Natural killer cell (primary cell): ENCODE measurements at regions not wholly inside any gene's neighbourhood (a gene's known extent, or its start where the extent isn't known, plus 50 kb on each side); places are given as distances from the start of the nearest gene placed in this dataset.

Source experiments
- ATAC-seq, 3 donors: fragments of 150-1000 bp in 2 of 3; fragments of 200-7000 bp in 1 of 3; cut with Tn5 transposase; 1 replicate in 1 of 3; 2 replicates in 2 of 3; pipeline ENCODE4 v1.10.0; 2021; ENCODE audit warnings: mild to moderate bottlenecking in 2 of 3, moderate library complexity in 2 of 3
- DNase-seq, 2 donors: peaks; one replicate each; pipeline versions ENCODE4 v3.0.0 to v3.0.0-alpha.2; 2013 to 2021; ENCODE audit warnings: mixed read lengths in 1 of 2
- H3K27ac ChIP-seq: one replicate; pipeline ENCODE4 v1.5.1; 2013; ENCODE audit warnings: mild to moderate bottlenecking, low read length
- H3K27me3 ChIP-seq: one replicate; pipeline ENCODE4 v1.6.1; 2013; ENCODE audit warnings: low read length; ENCODE audit not compliant: control insufficient read depth, insufficient read depth
- H3K36me3 ChIP-seq: one replicate; pipeline ENCODE4 v1.6.1; 2013; ENCODE audit warnings: low read length; ENCODE audit not compliant: control insufficient read depth, insufficient read depth
- H3K4me1 ChIP-seq: one replicate; pipeline ENCODE4 v1.6.1; 2013; ENCODE audit warnings: low read length; ENCODE audit not compliant: control insufficient read depth, insufficient read depth
- H3K4me3 ChIP-seq: one replicate; pipeline ENCODE4 v1.5.1; 2013; ENCODE audit warnings: low read length
- H3K9me3 ChIP-seq: one replicate; pipeline ENCODE4 v1.6.1; 2013; ENCODE audit warnings: low read length; ENCODE audit not compliant: control insufficient read depth, insufficient read depth
- H3K27ac Mint-ChIP-seq, 2 donors: one replicate each; pipeline ENCODE4 v1.8.0; 2022; ENCODE audit warnings: mild to moderate bottlenecking in 2 of 2, mixed read lengths in 2 of 2, moderate library complexity in 1 of 2
- H3K27me3 Mint-ChIP-seq, 2 donors: one replicate each; pipeline ENCODE4 v1.8.0; 2022; ENCODE audit warnings: low read depth in 2 of 2, mixed read lengths in 2 of 2
- H3K36me3 Mint-ChIP-seq: one replicate; pipeline ENCODE4 v1.8.0; 2022; ENCODE audit warnings: mixed read lengths
- H3K4me1 Mint-ChIP-seq, 2 donors: one replicate each; pipeline ENCODE4 v1.8.0; 2022; ENCODE audit warnings: mixed read lengths in 2 of 2
- H3K4me3 Mint-ChIP-seq: one replicate; pipeline ENCODE4 v1.8.0; 2022; ENCODE audit warnings: mild to moderate bottlenecking, moderate library complexity, mixed read lengths
- H3K9me3 Mint-ChIP-seq, 2 donors: one replicate each; pipeline ENCODE4 v1.8.0; 2022; ENCODE audit warnings: mixed read lengths in 2 of 2
- CTCF ChIP-seq: fragments of 200-600 bp; IDR thresholded peaks from one replicate; pipeline ENCODE4 v1.8.0; 2022; ENCODE audit warnings: antibody characterized with exemption
- WGBS: methylation state at CpG from one replicate; pipeline ENCODE4 v1.1.7; 2013; ENCODE audit warnings: missing lambda C conversion rate; ENCODE audit not compliant: insufficient coverage; 5-methylcytosine and 5-hydroxymethylcytosine counted together
- intact Hi-C: fragments of 100-400 bp; cut with micrococcal nuclease; formaldehyde crosslinking; loops from one replicate; pipeline ENCODE4 v1.14.2; 2022

- no peak overlapping the region for H3K4me3 ChIP-seq
- Mint-ChIP-seq H3K36me3 (no peaks in the 10 kb centered on the region), H3K4me3 (no peak overlapping the region), H3K27ac (no peak overlapping the region), H3K4me1 (no peaks in the 10 kb centered on the region), H3K9me3 (no peaks in the 10 kb centered on the region), H3K27me3 (no peaks in the 10 kb centered on the region)
- no peaks in the 10 kb centered on the region for H3K36me3 ChIP-seq
- DNase-seq = no peak
- H3K9me3 ChIP-seq = no peaks in the 10 kb centered on the region
- no peak overlapping the region for H3K27ac ChIP-seq
- WGBS = 65% methylated on average over 1 of the region's 1 CpG
- H3K27me3 ChIP-seq = no peaks in the 10 kb centered on the region
- intact Hi-C loops = no loop called here
- no peak for ATAC-seq
- no peaks in the 10 kb centered on the region for H3K4me1 ChIP-seq
- no peak for TF ChIP-seq CTCF
Measured at GRCh38 chr18:28855524-28855923, 678.6 kb upstream of the CDH2 start.

GRCh38 chr18:28854964-28855363 is 678.0 kb upstream of the CDH2 start:
- no peaks in the 10 kb centered on the region for H3K27me3 ChIP-seq
- Mint-ChIP-seq H3K4me3 (no peak overlapping the region), H3K4me1 (no peaks in the 10 kb centered on the region), H3K27ac (no peak overlapping the region), H3K27me3 (no peaks in the 10 kb centered on the region), H3K36me3 (peaks cover 6% of the 10 kb centered on the region), H3K9me3 (peaks cover 0 to 4% of the 10 kb centered on the region in 2 donors)
- H3K4me3 ChIP-seq = no peak overlapping the region
- no peaks in the 10 kb centered on the region for H3K4me1 ChIP-seq
- no peaks in the 10 kb centered on the region for H3K36me3 ChIP-seq
- no peaks in the 10 kb centered on the region for H3K9me3 ChIP-seq
- H3K27ac ChIP-seq = no peak overlapping the region
- WGBS = 92% methylated on average over 1 of the region's 1 CpG
- ATAC-seq = no peak
- intact Hi-C loops = no loop called here
- DNase-seq = no peak
- no peak for TF ChIP-seq CTCF

GRCh38 chr18:28846958-28847357 is 670.0 kb upstream of the CDH2 start:
- Mint-ChIP-seq H3K4me3 (no peak overlapping the region), H3K27me3 (no peaks in the 10 kb centered on the region), H3K36me3 (peaks cover 32% of the 10 kb centered on the region), H3K27ac (no peak overlapping the region), H3K4me1 (no peaks in the 10 kb centered on the region), H3K9me3 (peaks cover 3 to 11% of the 10 kb centered on the region in 2 donors)
- Histone ChIP-seq H3K27ac (no peak overlapping the region), H3K9me3 (no peaks in the 10 kb centered on the region), H3K36me3 (no peaks in the 10 kb centered on the region), H3K4me3 (no peak overlapping the region), H3K27me3 (no peaks in the 10 kb centered on the region), H3K4me1 (no peaks in the 10 kb centered on the region)
- TF ChIP-seq CTCF = no peak
- DNase-seq = no peak
- intact Hi-C loops = no loop called here
- WGBS = 82% methylated on average over 3 of the region's 3 CpGs
- no peak for ATAC-seq

GRCh38 chr18:28837100-28837499 is 660.2 kb upstream of the CDH2 start:
- Histone ChIP-seq H3K27ac (no peak overlapping the region), H3K9me3 (no peaks in the 10 kb centered on the region), H3K36me3 (no peaks in the 10 kb centered on the region), H3K27me3 (no peaks in the 10 kb centered on the region), H3K4me3 (no peak overlapping the region), H3K4me1 (no peaks in the 10 kb centered on the region)
- no peak overlapping the region for H3K27ac Mint-ChIP-seq
- 96% methylated on average over 2 of the region's 2 CpGs for WGBS
- H3K9me3 Mint-ChIP-seq = peaks cover 0 to 2% of the 10 kb centered on the region in 2 donors
- peaks cover 0 to 5% of the 10 kb centered on the region in 2 donors for H3K4me1 Mint-ChIP-seq
- intact Hi-C loops = no loop called here
- H3K27me3 Mint-ChIP-seq = no peaks in the 10 kb centered on the region
- ATAC-seq (no peak), DNase-seq (no peak)
- H3K4me3 Mint-ChIP-seq = no peak overlapping the region
- TF ChIP-seq CTCF = no peak
- no peaks in the 10 kb centered on the region for H3K36me3 Mint-ChIP-seq
